NT2/D1 (cell line): ENCODE measurements at regions not wholly inside any gene's neighbourhood (a gene's known extent, or its start where the extent isn't known, plus 50 kb on each side); places are given as distances from the start of the nearest gene placed in this dataset.

Experiments
- SUZ12 ChIP-seq: IDR thresholded peaks from 2 replicates; pipeline ENCODE4 v1.6.1; 2011; ENCODE audit not compliant: insufficient read length, insufficient read depth; ENCODE audit errors: extremely low read depth
- YY1 ChIP-seq: IDR thresholded peaks from 2 replicates; pipeline ENCODE4 v1.6.1; 2011; ENCODE audit not compliant: insufficient read length, insufficient read depth
- ZNF274 ChIP-seq: IDR thresholded peaks from 2 replicates; pipeline ENCODE4 v1.6.1; 2011; ENCODE audit warnings: mild to moderate bottlenecking, low read depth, low read length

DNA sequence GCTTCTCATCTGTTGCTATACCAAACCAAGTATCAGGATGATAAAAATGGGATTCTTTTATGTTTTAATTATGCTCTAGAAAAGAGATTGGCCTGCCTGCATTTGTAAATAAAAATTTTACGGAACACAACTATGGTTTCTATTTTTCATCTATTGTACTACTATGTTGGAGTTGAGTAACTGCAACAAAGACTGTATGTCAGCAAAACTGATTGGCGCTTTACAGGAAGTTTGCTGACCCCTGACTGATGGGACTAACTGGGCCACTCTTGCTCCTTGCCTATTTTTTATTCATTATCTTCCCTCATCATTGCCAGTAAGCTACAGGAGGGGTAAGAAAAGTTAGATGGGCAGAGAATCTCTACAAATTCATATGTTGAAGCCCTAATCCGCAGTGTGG is 242.3 kb downstream of the FSIP2 start:
- TF ChIP-seq YY1 = no peak
- TF ChIP-seq SUZ12 = no peak
- no peak for TF ChIP-seq ZNF274
